ENCODE measurements at regions not wholly inside any gene's neighbourhood (a gene's known extent, or its start where the extent isn't known, plus 50 kb on each side); places are given as distances from the start of the nearest gene placed in this dataset.

- Mint-ChIP-seq H3K27ac (ENCODE audit: unreplicated experiment) (no peak overlapping the region), H3K4me3 (ENCODE audit: unreplicated experiment) (no peak overlapping the region), H3K36me3 (ENCODE audit: low read depth, unreplicated experiment) (no peaks in the 10 kb centered on the region), H3K27me3 (ENCODE audit: unreplicated experiment) (no peaks in the 10 kb centered on the region), H3K9me3 (ENCODE audit: unreplicated experiment) (no peaks in the 10 kb centered on the region), H3K4me1 (ENCODE audit: unreplicated experiment) (no peaks in the 10 kb centered on the region)
- no peak for DNase-seq (ENCODE audit: low spot score)
- no peak for TF ChIP-seq CTCF (IDR thresholded peaks at IDR 0.05; ENCODE audit: unreplicated experiment)
Measured at GRCh38 chr3:117752984-117753717, 1043.6 kb downstream of the TUSC7 start.

- Mint-ChIP-seq H3K27ac (ENCODE audit: unreplicated experiment) (no peak overlapping the region), H3K27me3 (ENCODE audit: unreplicated experiment) (no peaks in the 10 kb centered on the region), H3K4me3 (ENCODE audit: unreplicated experiment) (no peak overlapping the region), H3K36me3 (ENCODE audit: low read depth, unreplicated experiment) (no peaks in the 10 kb centered on the region), H3K9me3 (ENCODE audit: unreplicated experiment) (no peaks in the 10 kb centered on the region), H3K4me1 (ENCODE audit: unreplicated experiment) (no peaks in the 10 kb centered on the region)
- DNase-seq (ENCODE audit: low spot score): no peak
- TF ChIP-seq CTCF (IDR thresholded peaks at IDR 0.05; ENCODE audit: unreplicated experiment): no peak
Measured at GRCh38 chr3:117754058-117754457, 1044.5 kb downstream of the TUSC7 start.

GRCh38 chr3:117754841-117755240 lies 1045.3 kb downstream of the TUSC7 start:
- H3K4me1 Mint-ChIP-seq (ENCODE audit: unreplicated experiment): no peaks in the 10 kb centered on the region
- H3K36me3 Mint-ChIP-seq (ENCODE audit: low read depth, unreplicated experiment): no peaks in the 10 kb centered on the region
- H3K27ac Mint-ChIP-seq (ENCODE audit: unreplicated experiment): no peak overlapping the region
- no peaks in the 10 kb centered on the region for H3K27me3 Mint-ChIP-seq (ENCODE audit: unreplicated experiment)
- DNase-seq (ENCODE audit: low spot score): no peak
- H3K9me3 Mint-ChIP-seq (ENCODE audit: unreplicated experiment): no peaks in the 10 kb centered on the region
- no peak for TF ChIP-seq CTCF (IDR thresholded peaks at IDR 0.05; ENCODE audit: unreplicated experiment)
- H3K4me3 Mint-ChIP-seq (ENCODE audit: unreplicated experiment): no peak overlapping the region

- DNase-seq (ENCODE audit: low spot score): no peak
- Mint-ChIP-seq H3K4me1 (ENCODE audit: unreplicated experiment) (peaks cover 4% of the 10 kb centered on the region), H3K9me3 (ENCODE audit: unreplicated experiment) (no peaks in the 10 kb centered on the region), H3K27me3 (ENCODE audit: unreplicated experiment) (no peaks in the 10 kb centered on the region), H3K36me3 (ENCODE audit: low read depth, unreplicated experiment) (no peaks in the 10 kb centered on the region), H3K4me3 (ENCODE audit: unreplicated experiment) (no peak overlapping the region), H3K27ac (ENCODE audit: unreplicated experiment) (no peak overlapping the region)
- no peak for TF ChIP-seq CTCF (IDR thresholded peaks at IDR 0.05; ENCODE audit: unreplicated experiment)
Measured at GRCh38 chr3:117756563-117756962, 1047.0 kb downstream of the TUSC7 start.

- DNase-seq (ENCODE audit: low spot score): no peak
- no peak for TF ChIP-seq CTCF (IDR thresholded peaks at IDR 0.05; ENCODE audit: unreplicated experiment)
- no peaks in the 10 kb centered on the region for H3K36me3 Mint-ChIP-seq (ENCODE audit: low read depth, unreplicated experiment)
- no peak overlapping the region for H3K4me3 Mint-ChIP-seq (ENCODE audit: unreplicated experiment)
- no peak overlapping the region for H3K27ac Mint-ChIP-seq (ENCODE audit: unreplicated experiment)
- peaks cover 6% of the 10 kb centered on the region for H3K4me1 Mint-ChIP-seq (ENCODE audit: unreplicated experiment)
- H3K9me3 Mint-ChIP-seq (ENCODE audit: unreplicated experiment): no peaks in the 10 kb centered on the region
- H3K27me3 Mint-ChIP-seq (ENCODE audit: unreplicated experiment): no peaks in the 10 kb centered on the region
Measured at GRCh38 chr3:117761703-117762620, 1052.4 kb downstream of the TUSC7 start.
